GM21390 (cell line): ENCODE measurements at regions not wholly inside any gene's neighbourhood (a gene's known extent, or its start where the extent isn't known, plus 50 kb on each side); places are given as distances from the start of the nearest gene placed in this dataset.
"Not testable (repeated sequence)": the region's sequence is repeated elsewhere in the genome, so short reads cannot be mapped to it uniquely, and the experiment has no call there.

Experiments used
- ATAC-seq: cut with Tn5 transposase; IDR thresholded peaks from one replicate; pipeline ENCODE4 v1.9.1; 2021; ENCODE audit not compliant: unreplicated experiment

DNA sequence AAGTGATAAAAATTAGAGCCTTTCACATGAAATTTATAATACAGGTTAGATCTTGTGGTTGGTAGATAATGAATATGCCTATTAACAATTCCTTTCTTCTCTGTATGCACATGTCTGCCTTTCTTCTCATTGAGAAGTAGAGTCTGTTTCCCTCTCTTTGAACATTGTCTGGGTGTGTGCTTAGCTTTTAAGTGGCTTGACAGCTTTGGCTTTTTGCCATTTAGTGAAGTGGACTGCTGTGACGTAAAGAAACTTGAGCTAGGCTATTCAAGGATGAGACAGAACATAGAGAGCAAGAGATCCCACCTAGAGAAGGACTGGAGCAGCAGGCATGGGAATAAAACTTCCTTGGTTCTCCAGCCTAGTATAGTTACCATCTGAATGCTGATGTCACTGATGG is 996.7 kb upstream of the CELF2 start:
- no peak for ATAC-seq

DNA sequence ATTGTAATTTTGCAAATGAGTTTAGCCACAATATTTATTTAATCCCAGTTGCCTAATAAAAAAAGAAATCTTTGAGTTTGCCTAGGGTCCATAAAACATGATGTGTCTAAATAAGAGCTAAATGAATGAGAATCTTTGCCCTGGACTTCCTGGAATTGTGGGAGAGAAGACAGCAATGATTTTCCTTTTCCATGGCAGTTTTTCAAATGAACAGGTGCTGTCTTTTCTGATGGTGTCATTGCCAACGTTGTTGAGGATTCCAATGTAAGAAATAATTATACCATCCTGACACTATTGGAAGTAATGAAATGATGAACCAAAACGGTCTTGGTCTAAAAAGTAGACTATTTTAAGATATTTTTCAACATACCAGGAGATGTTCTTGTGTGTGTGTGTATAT is 984.7 kb upstream of the CELF2 start:
- ATAC-seq = no peak

GRCh38 chr10:10038348-10038747 is 979.3 kb upstream of the CELF2 start:
- ATAC-seq = no peak

- ATAC-seq = no peak
These were observed 978.1 kb upstream of the CELF2 start for GRCh38 chr10:10039595-10039994.

GRCh38 chr10:10043083-10043482 is 974.6 kb upstream of the CELF2 start:
- ATAC-seq = no peak

- no peak for ATAC-seq
These were observed 972.5 kb upstream of the CELF2 start for GRCh38 chr10:10044922-10045764.

GRCh38 chr10:10045765-10046028 is 972.0 kb upstream of the CELF2 start:
- no peak for ATAC-seq

- no peak for ATAC-seq
These were observed 970.2 kb upstream of the CELF2 start for GRCh38 chr10:10047426-10047825.

DNA sequence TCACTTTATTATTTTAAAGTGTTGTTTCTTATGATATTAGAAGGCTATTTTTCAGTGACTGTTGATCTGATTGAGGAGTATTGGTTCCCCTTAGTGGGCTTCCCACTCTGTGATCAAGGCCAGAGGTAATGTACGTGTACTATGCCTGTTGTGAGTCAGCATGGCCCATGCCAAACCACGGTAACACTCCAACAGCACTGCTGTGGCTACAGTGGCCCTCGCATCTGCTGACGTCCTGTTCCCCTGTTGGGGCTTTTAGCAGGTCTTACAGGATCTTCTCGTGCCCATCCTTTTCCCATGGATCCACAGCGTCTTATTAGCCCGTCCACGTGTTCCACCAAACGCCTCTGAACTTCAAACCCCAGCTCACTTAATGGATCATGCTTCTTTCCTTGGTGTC is 964.6 kb upstream of the CELF2 start:
- no peak for ATAC-seq

DNA sequence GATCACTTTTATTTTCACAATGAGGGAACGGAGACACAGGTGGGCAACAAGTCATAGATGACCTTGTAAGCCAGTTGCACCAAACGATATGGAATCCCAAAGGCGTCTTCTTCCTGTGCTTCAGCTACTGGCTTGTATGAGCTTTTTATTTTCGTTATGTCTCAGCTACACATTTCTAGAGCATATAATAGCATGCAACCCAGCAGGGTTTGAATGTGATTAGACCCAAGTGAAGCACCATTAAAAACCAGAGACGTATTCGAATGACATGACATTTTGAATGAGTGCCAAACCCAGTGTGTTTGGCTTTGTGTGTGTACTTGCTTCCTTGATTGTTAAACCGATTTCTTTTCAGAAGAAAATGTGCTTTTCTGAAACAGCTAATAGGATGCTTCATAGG is 963.2 kb upstream of the CELF2 start:
- ATAC-seq = no peak

DNA sequence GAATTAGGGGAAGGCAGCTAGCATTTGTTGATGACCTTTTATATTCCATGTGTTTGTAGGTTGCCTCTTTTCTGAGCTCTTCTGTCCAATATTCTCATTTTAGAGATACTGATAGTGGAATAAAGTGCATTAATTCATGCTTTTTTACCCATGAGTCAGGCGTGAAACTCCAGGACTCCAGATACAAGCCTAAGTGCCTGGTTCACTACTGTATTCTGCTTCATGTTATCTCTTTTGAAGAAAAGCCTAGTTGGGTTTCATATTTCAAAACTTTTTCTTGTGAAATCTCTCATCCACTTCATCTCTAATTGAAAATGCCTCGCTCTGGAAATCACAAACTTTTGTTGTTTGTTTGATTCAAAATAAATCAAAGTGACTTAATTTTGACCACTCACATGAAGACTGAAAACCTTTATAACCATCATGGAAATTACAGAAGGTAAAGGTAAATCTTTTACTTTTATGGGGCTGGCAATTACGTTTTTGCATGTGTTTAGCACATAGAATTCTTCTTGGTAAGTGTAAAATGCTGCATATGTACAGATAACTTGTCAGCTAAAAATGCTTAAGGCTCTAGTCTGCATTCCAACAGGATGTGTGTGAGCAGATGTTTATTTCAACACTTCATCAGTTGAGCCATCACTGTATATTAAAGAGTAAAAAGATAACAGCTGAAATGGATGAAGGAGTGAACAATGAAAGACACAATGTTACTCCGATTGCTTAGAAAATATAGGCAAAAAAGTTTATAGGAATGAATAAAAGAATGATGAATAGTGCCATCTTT is 961.8 kb upstream of the CELF2 start:
- ATAC-seq = no peak

GRCh38 chr10:10056961-10057360 is 960.7 kb upstream of the CELF2 start:
- ATAC-seq = no peak

GRCh38 chr10:10067644-10068043 is 950.0 kb upstream of the CELF2 start:
- no peak for ATAC-seq

GRCh38 chr10:10074847-10075246 is 942.8 kb upstream of the CELF2 start:
- ATAC-seq = not testable (repeated sequence)

DNA sequence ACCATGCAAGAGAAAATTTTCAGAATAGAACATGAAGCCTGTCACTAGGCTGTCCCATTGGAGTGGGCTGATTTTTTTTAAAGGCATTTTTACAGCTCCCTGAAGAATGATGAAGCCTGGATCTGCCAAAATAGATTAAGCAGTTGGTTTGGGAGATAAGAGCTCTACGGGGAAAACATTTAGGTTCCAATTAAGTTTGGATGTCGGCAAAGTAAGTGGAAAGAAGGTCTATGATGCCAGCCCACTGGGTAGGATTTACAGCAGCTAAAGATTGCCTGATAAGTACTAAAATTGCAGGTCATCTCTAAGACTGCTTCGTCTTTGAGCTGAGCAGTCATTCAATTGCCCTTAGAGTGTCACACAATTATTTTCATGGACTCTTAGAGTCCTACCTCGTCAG is 939.2 kb upstream of the CELF2 start:
- ATAC-seq = no peak

DNA sequence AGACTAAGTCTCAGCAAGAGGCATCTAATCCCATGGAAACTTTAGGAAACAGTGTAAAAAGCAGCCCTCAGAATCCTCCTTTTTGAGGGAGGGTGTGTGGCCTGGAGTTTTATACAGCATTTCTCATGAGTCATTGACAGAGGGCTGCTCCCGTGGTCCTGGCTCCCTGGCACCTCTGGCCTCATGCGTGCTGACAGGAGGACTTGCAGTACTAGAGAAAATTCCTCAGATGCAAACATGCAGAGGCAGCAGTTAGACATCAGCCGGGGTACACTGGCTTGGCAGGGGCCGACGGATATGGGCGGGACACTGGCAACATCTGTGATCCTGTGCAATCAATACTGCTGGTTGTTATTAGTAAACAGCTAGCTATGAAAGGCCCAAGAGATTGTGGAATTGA is 925.1 kb upstream of the CELF2 start:
- ATAC-seq = no peak

- ATAC-seq = no peak
These were observed 924.7 kb upstream of the CELF2 start for GRCh38 chr10:10093021-10093420.

DNA sequence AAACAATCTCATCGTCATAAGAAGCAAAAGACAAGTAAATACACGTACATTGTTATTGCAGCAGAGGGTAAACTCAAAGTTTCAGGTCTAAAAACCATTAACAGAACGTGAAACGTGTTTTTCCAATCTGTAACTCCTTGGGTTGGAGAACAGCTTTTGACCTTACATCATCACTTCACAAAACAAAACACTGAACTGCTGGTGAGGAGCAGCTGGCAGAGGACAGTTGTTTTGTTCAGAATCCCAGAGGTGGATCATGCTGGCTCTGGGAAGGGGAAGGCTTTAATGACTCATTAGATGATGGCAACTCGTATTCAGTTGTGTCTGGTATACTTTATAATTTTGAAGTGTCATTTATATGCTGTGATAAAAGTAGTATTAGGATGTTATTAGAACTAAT is 923.0 kb upstream of the CELF2 start:
- ATAC-seq = no peak

DNA sequence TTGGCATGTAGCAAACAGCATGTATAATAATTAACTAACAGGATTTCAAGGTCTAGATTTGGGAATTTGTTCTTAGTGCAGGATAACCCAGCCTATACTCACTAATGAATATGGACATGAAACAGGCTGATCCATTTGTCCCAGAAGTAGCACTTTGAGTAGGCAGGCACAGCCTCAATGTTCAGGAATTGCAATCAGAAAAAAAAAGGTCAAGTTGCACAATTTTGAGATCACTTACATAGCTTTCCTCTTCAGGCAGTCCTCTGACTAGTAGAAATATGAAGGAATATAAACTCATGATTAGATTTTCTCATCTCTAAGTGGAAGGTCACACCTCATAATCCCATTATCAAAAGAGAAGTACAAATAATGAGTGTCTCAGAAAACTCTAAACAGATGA is 921.4 kb upstream of the CELF2 start:
- no peak for ATAC-seq

DNA sequence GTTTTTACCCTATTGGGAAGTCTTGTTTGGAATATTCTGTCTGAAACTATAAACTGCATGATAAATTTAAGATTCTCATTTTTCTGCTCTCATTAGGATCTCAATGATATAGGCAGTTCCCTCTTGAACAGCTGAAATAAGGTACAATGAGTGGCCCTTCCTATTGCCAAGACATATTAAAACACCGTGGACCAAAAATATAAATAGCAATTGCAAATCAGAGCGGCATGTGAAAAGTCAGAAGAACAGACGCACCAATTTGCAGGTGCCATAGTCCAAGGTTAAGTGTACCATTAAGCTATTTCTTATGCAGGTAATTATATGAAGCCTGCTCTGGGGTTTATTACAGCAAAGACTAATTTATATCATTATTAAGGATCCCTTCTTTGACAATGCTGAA is 920.8 kb upstream of the CELF2 start:
- no peak for ATAC-seq

- no peak for ATAC-seq
These were observed 916.6 kb upstream of the CELF2 start for GRCh38 chr10:10101106-10101505.

- no peak for ATAC-seq
These were observed 906.7 kb upstream of the CELF2 start for GRCh38 chr10:10110844-10111490.
